DMS 273 (cell line): ENCODE measurements at regions not wholly inside any gene's neighbourhood (a gene's known extent, or its start where the extent isn't known, plus 50 kb on each side); places are given as distances from the start of the nearest gene placed in this dataset.

ENCODE experiments used
- DNase-seq: peaks from one replicate; lab custom pipeline; 2025; ENCODE audit not compliant: unreplicated experiment; lab: John Stamatoyannopoulos, UW

DNA sequence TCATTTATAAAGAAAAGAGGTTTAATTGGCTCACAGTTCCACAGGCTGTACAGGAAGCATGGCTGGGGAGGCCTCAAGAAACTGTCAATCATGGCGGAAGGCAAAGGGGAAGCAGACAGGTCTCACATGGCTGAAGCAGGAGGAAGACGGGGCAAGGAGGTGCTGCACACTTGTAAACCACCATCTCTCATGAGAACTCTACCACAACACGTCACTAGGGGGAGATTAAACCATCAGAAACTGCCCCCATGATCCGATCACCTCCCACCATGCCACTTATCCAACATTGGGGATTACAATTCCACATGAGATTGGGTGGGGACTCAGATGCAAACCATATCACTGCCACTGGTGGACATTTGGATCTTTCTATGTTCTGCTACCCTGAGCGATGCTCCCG is 351.4 kb downstream of the NPHP4 start:
- peak; percentile 30 for DNase-seq

DNA sequence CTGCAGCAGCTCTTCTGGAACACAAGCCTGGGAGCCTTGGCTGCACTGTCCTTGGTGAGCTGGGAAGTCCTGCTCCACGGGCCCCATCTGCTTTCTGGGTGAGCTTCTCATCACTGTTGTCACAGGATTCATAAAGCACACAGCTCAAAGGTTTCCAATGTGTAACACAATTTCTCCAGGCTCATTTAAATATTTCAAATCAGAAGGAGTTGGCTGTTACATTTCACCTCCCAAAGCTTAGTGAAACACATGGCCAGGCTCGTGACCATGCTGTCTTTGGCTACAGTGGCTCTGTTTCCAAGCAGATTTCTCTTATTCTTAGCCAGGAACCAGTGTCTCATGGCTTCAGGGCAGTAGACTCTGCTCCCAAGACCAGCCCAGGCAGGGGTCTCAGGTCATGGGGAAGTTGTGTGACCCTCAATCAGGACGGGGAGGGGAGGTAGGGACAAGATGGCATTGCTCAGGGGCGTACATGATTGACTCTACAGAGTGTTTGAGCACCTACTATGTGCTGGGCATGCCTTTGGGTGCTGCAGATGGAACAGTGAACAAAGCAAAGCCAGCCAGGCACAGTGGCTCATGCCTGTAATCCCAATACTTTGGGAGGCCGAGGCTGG is 353.0 kb downstream of the NPHP4 start:
- no peak for DNase-seq

DNA sequence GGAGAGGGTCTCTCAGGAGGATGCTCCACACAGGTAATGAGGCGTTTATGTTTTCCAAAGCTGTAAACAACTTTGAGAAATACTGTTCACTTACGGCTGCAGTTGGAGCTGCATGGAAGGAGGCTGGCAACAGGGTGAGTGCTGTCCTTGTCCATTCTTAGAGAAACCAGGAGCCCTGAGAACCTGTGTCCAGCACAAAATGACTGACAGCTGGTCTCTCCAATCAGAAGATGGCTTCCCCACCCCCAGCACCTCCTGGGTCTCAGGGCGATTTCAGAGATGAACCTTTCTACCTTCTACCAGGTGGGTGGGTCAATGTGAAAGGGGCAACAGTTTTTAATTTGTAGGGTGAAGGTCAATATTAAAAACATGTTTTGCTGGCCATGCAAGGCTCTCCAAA is 353.6 kb downstream of the NPHP4 start:
- no peak for DNase-seq

DNA sequence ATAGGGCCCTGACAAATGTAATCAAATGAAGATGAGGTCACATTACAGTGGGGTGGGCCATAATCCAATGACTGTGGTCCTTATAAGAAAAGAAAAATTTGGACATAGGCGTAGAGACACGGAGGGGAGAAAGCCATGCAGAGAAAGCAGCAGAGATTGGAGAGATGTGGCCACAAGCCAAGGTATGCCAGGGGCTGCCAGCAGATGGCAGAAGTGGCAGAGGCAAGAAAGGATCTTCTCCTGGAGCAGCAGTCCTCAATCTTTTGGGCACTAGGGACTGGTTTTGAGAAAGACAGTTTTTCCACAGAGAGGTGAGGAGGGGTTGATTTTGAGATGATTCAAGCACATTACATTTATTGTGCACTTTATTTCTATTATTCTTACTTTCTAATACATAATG is 355.1 kb downstream of the NPHP4 start:
- peak; percentile 63 for DNase-seq

DNA sequence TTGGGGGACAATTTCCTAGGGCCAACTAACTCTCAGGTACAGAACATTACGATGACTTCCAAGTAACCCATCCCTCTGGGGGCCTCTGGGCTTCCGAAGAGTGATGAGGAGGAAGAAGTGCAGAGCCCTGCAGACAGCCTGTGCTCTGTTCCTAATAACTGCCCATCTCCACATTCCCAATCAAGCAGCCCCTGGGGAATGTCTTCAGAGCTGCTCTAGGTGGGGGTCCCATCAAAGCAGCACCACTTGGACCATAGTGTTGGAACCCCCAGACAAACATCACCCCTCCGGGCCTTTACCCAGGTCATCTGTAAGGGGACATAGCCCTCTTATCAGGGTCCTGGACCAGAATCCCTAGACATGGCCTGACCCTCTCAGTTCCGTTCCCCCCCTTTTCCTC is 357.3 kb downstream of the NPHP4 start:
- DNase-seq: no peak

DNA sequence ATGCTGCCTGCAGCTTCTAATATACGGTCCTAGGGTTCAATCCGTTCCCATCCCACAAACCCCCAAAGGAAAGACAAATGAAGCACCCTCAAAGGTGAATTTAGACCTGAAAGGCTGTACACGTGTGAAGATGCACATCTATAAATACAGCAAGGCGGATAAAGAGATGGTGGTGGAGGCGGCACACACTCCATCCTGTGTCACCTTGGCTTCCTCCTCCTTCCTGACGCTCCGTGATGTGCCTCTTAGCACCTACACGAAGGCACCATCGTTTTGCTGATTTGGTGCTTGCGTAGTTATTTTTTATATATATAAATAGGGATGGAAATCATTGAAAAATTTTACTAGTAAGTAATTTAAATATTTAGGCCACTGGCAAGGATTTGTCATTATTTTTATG is 359.4 kb downstream of the NPHP4 start:
- no peak for DNase-seq

DNA sequence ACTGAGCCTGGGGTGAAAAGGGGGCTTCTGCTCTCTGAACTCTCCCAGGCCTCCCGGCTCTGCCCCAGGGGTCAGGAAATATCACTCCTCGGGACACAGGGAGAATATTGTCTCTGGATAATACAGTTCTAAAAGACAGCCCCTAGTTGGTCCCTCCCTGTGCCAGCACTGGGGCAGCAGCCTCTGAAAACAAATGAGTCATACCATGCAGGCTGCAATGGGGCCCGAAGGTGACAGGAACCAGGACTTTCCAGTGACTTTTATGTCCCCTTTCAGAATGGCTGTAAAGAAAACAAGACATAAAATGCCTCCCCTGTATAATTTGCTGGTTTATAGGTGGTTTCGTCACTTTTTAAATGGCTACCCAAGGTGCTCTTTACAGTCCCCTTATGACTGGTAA is 360.0 kb downstream of the NPHP4 start:
- DNase-seq: no peak

DNA sequence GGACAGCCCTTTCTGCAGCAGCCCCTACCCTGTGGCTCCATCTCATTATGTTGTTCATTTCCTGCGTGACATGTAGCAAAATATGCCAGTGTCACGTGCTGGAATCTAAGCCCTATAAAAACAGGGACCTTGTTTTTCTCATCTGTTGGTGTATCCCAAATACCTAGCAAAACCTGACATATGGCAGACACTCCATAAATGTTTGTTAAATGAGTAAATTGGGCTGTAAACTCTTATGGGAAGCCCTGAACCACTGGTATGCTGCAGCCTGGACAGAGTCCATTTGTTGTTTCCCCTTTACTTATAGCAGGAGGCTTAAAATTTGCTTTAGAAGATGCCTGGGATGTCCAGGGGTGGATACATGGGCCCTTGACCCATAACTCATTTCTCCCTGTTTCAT is 363.8 kb downstream of the NPHP4 start:
- DNase-seq: no peak

DNA sequence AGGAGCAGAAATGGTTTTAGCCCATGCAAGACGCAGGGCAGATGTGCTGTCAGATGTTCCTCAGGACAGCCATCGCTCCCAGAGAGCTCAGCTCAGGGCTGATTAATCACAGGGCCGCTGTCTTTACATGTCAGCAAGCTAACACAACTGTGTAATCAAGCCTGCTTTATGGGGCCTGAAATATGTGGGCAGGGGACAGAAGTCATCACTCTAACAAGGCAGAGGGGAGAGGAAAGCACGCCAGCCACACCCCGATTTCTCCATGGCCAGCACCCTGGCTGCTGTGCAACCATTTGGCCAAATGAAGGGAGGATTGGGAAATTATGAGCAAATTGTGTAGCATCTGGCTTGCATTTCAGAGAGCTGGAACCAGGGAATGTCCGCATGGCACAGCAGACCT is 368.8 kb downstream of the NPHP4 start:
- no peak for DNase-seq

DNA sequence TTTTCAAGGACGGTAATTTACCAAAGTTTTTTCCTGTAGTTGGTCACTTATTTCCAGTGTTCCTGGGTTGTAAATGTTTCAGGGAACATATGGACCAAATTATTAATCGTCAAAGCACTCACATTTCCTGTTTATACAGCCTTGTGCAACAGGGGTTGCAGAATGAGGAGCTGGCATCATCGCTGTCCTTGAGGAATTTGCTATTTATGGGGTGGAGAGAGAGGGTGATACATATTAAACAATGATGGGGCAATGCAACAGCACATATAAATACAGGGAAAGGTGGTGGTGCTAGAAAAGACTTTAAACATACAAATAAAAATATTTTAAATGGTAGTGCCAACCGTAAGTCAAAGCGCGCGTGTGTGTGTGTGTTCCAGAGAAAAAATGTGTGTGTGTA is 369.8 kb downstream of the NPHP4 start:
- DNase-seq: no peak

DNA sequence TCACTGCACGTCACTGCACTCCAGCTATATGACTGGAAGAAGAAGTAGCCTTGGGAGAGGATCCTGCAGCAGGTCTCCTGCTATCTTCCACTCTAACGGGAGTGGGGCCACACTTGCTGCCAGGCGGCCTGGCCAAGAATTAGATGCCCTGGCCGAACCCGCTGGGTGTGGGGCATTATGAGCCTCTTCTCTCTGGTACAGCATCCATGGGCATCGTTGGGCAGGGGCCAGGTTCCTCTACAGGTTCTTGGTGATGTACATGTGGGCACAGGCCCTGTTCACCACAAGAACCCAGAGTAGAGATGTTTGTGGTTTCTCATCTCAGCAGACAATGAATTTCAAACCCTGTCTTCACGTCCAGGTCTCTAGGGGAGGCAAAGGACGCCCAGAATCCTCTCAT is 370.5 kb downstream of the NPHP4 start:
- DNase-seq: no peak

DNA sequence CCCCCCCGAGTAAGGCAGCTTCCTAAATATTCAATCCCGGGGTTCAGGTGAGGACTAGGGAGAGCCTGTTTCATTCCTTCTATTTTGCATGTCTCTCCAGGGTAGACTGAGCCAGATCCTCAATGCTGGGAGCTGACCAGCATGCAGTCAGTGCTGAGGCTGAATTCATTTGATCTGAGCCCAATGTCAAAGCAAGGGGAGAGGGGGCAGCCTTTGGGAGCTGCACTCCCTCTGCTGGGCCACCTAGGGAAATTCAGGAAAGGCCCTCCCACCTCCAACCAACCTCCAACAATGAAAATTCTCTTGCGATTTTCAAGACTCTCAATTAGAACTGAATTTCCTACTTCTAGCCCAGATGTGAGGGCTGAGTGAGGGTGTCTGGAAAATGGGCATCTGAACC is 371.2 kb downstream of the NPHP4 start:
- DNase-seq: peak; percentile 47

DNA sequence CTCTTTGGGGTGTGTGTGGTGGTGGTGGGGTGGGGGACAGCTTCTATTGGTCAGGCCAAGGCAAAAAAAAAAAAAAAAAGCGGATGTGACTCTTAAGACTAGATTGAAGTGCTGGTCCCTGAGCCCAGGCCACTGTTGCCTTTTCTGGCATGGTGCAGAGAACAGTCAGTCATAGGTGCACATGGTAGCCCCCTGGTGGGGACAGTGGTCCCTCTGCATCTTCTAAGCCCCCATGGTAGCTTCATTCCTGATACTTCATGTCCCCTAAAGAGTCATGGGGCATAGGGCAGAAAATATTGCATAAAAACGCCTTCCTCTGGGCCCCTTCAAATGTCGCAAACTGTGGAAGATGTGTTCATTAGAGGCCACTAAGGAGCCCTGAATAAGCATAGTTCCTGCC is 371.8 kb downstream of the NPHP4 start:
- no peak for DNase-seq

DNA sequence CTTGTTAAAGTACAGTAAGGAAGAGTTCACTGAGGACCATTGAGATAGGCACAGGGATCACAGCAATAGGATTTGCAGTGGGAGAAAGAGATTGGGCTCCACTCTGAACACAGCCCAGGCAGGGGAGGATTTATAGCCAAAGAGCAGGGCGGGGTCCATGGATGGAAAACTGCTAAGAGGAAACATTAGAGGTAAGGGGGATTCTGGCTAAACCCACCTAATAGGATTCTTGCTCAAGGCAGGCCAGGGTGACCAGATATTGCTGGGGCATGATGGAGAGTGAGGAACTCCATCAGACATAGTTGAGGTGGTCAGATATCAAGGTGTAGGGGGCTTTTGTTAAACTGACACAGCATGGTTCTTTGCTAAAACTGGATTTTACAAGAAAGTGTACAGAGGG is 372.8 kb downstream of the NPHP4 start:
- no peak for DNase-seq

DNA sequence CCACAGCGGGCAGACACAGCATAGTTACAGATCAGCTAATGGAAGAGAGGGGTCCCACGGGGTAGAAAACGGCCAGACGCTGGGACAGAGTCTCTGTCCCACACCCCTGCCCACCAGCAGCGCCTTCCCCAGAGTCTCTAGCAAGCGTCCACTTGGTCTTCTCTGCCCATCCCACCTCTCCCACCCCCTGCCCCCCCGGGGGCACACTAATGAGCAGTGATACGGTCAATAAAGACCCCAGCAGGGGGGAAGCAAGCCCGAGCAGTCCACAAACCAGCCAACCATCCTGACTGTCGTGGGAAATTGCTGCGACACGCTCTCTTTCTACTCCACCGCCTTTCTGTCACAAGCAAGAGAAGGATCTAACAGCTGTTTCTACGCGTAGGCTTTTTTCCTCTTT is 374.7 kb downstream of the NPHP4 start:
- DNase-seq: no peak

DNA sequence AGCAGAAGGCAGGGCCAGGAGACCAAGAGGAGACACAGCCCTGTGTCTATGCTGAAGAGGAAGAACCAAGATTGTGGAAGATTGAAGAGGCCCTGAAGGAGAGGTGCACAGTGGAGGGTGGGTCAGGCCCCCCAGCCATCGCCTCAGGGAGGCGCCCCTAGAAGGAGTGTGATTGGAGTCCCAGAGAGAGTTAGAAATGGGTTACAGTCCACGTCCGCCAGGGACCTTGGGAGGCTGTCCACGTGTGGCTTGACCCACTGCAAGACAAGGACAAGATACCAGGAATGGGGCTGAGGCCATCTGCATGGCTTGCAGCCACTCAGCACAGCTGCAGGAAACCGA is 375.1 kb downstream of the NPHP4 start:
- no peak for DNase-seq

DNA sequence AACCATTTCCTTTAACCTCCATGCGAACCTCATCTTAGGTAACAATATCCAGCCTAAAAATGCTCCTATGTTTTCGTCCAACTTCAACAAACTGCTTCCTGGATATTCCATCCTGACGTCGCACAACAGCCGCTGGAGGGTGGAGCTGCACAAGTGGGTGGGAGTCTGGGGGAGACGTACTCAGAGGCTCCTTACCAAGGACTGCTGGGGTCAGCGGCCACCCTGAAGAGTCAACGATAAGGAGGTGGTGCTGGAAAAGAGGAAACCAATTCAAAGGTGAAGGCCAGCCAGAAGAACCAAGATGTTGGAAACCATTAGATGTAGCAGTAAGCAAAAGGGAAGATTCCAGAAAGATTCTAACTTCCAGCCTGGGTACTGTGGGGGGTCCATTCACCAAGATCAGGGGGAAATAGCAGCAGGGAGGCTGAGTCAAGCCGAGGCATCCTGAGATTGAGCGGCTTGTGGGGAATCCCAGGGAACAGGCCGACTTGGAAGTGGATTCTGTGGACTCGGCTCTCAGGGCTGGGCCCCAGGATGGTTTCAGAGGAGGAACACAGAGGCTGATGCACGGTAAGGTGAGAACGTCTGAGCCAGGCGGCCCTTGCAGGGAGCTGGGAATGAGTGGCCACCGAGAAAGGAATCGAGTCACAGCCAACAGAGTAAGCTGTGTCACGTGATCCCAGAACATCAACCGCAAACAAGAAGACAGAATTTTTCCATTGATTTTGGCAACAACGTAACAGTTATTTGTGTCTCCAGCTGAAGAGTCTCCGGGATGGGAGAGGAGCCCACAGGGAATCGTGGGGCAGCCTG is 375.7 kb downstream of the NPHP4 start:
- DNase-seq: no peak

DNA sequence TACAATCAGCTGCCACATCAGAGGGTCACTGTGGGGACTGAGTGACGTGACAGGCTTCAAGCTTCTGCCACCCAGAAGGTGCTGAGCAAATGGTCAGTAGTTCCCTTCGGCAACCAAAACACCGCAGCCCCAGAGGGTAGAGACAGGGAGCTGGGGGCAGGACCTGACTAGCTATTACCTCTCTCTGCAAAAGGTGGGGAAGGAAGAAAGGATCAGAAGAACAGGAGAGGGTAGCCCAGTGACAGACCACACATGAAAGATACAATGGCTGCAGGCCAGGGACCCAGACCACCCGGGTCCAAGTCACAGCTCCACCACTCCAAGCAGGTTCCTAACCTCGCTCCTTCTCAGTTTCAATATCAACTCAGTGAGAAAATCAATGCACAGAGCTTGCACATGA is 377.1 kb downstream of the NPHP4 start:
- no peak for DNase-seq

DNA sequence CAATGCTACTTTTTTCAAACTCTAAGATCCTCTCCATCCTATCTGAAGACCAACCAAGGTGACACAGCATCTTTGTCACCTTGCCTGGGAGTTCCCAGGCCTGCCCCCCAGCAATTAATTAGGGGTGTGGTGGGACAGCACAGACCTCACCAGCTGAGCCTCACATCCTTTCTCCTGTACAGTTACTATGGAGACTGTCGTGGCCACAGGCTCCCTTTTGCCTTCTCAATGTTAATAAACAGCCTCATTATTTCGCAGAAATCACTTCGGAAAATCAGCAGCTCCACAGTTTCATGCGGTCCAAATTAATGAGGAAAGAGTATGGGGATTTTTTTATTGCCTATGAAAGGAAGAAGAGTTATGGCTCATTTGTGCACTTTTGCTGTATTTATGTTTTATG is 378.3 kb downstream of the NPHP4 start:
- DNase-seq: no peak

DNA sequence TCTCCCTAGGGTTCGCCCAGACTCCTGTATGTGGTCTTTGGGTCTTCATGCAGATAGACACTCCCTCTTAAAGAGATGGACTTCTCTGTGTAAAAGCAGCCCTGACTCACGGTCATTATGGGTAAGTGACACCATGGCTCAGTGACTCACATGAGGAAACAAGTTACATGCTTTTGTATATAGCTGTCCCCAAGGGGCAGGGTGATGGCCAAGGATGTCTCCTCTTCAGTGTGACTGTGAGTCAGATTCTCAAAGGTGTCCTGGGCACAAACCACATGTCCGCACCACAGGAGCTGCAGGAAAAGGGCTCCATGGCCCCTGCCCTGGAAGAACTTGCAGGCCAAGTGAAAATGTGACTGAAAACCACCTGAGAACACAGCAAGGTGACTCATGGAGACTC is 380.4 kb downstream of the NPHP4 start:
- DNase-seq: no peak

DNA sequence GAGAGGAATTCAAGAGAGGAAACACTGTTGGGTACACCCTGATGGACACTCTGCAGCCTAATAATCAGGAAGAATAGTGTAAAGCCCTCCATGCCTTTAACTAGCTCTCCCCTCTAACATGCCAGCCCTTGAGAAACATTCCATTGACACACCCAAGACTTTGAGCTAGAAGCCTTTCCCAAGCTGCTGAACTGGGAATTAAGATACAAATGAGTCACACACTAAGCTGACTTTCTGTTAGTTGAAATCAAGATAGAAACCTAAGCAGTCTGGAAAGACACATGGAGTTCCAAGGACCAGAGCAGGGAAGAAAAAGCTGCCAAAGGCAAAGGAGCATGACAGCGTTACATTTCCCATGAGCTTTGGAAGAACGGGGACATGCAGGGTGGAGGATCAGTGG is 380.8 kb downstream of the NPHP4 start:
- no peak for DNase-seq

DNA sequence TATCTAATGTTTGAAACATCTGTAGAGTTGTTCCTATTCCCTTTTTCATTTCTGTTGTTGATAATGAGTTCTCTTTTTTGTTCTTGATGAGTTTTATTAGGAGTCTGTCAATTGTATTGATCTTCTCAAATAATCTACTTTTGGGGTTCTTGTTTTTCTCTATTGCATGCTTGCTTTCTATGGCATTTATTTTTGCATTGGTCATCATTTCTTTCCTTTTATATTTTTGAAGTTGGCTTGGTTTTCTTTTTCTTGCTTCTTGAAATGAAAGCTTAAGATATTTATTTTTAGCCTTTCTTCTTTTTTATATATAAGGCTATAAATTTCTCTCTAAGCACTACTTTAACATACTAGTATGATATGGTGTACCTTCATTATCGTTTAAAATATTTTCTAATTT is 381.8 kb downstream of the NPHP4 start:
- DNase-seq: no peak
